Endothelial cell of umbilical vein (primary cell): ENCODE measurements at regions not wholly inside any gene's neighbourhood (a gene's known extent, or its start where the extent isn't known, plus 50 kb on each side); places are given as distances from the start of the nearest gene placed in this dataset.

ENCODE experiments used
- BruUV-seq: library from RNA; stranded (reverse); fragments of 400-500 nt; replicated peaks from 2 replicates; lab custom pipeline; 2021; lab: Mats Ljungman, UMichigan
- CTCF ChIA-PET: fragments of 300-600, 350-600 bp; sonication (Branson Sonifier 250); formaldehyde crosslinking; loops from one replicate; lab custom pipeline; 2021; ENCODE audit warnings: antibody characterized with exemption, inconsistent platforms; lab: Charles Lee
- POLR2A ChIA-PET: fragments of 300-600, 350-600 bp; sonication (Branson Sonifier 250); formaldehyde crosslinking; loops from one replicate; lab custom pipeline; 2021; ENCODE audit warnings: antibody characterized with exemption, inconsistent platforms; lab: Charles Lee
- DNase-seq: peaks from one replicate; pipeline ENCODE4 v3.0.0-alpha.2; 2011; ENCODE audit warnings: low read depth, low spot score
- FAIRE-seq: peaks from 2 replicates; lab custom pipeline; 2011; peaks lifted over from hg19 to GRCh38; lab: Jason Lieb, UNC
- H2AFZ ChIP-seq: 2 replicates; pipeline ENCODE4 v1.6.0; 2012; ENCODE audit warnings: low read depth, low read length, control low read depth, inconsistent platforms
- H3K27ac ChIP-seq: 2 replicates; pipeline ENCODE4 v1.5.1; 2011; ENCODE audit warnings: low read depth, mild to moderate bottlenecking, control low read depth, low read length, moderate library complexity; ENCODE audit not compliant: insufficient read depth
- H3K27me3 ChIP-seq, 2 experiments: 2 replicates each; pipeline versions ENCODE4 v1.6.0 to v1.6.1; 2011; ENCODE audit warnings: low read length in 2 of 2, mixed read lengths in 1 of 2; ENCODE audit not compliant: control insufficient read depth in 2 of 2, insufficient read depth in 2 of 2
- H3K36me3 ChIP-seq, 2 experiments: 2 replicates in 1 of 2; 3 replicates in 1 of 2; pipeline ENCODE4 v1.5.1; 2011; ENCODE audit warnings: low read length in 2 of 2, mild to moderate bottlenecking in 1 of 2, moderate library complexity in 1 of 2; ENCODE audit not compliant: control insufficient read depth in 2 of 2, insufficient read depth in 2 of 2; ENCODE audit errors: extremely low read depth in 1 of 2
- H3K4me1 ChIP-seq: 3 replicates; pipeline ENCODE4 v1.5.1; 2011; ENCODE audit warnings: mild to moderate bottlenecking, low read length; ENCODE audit not compliant: control insufficient read depth, insufficient read depth; ENCODE audit errors: extremely low read depth
- H3K4me2 ChIP-seq: 2 replicates; pipeline ENCODE4 v1.6.1; 2011; ENCODE audit warnings: low read length, control low read depth, mixed read lengths; ENCODE audit not compliant: insufficient read depth
- H3K4me3 ChIP-seq, 3 experiments: fragments of 200-600 bp in 1 of 3; sonication (generic), shearing (Covaris generic) in 1 of 3; replicated peaks in 1 of 3; 2 replicates each; pipeline ENCODE4 v1.5.1; 2011 to 2016; ENCODE audit warnings: control low read depth in 3 of 3, low read length in 3 of 3, mild to moderate bottlenecking in 2 of 3, inconsistent platforms in 1 of 3, low read depth in 1 of 3, moderate library complexity in 1 of 3; ENCODE audit not compliant: insufficient read depth in 1 of 3
- H3K79me2 ChIP-seq: 2 replicates; pipeline ENCODE4 v1.6.0; 2012; ENCODE audit warnings: low read length, inconsistent platforms; ENCODE audit not compliant: control insufficient read depth, insufficient read depth
- H3K9ac ChIP-seq: replicated peaks from 2 replicates; pipeline ENCODE3; 2011; ENCODE audit warnings: low read length, control low read depth; ENCODE audit not compliant: insufficient read depth; ENCODE audit errors: extremely low read depth
- H3K9me1 ChIP-seq: replicated peaks from 3 replicates; pipeline ENCODE4 v1.6.0; 2011; ENCODE audit warnings: mild to moderate bottlenecking, low read length; ENCODE audit not compliant: control insufficient read depth, insufficient read depth; ENCODE audit errors: extremely low read depth
- H3K9me3 ChIP-seq: replicated peaks from 2 replicates; pipeline ENCODE4 v1.5.1; 2012; ENCODE audit warnings: low read length, inconsistent platforms; ENCODE audit not compliant: control insufficient read depth, insufficient read depth
- H4K20me1 ChIP-seq: replicated peaks from 2 replicates; pipeline ENCODE3; 2011; ENCODE audit warnings: mild to moderate bottlenecking, low read length; ENCODE audit not compliant: control insufficient read depth, insufficient read depth; ENCODE audit errors: extremely low read depth
- EZH2 ChIP-seq: IDR thresholded peaks from 2 replicates; pipeline ENCODE4 v1.6.1; 2012; ENCODE audit warnings: borderline replicate concordance, low read depth, mild to moderate bottlenecking, moderate library complexity, low read length, inconsistent platforms; ENCODE audit not compliant: severe bottlenecking
- FOS ChIP-seq: IDR thresholded peaks from 2 replicates; pipeline ENCODE4 v1.6.1; 2011; ENCODE audit warnings: mild to moderate bottlenecking, low read length, moderate library complexity, borderline replicate concordance; ENCODE audit not compliant: insufficient read depth
- GATA2 ChIP-seq: IDR thresholded peaks from 2 replicates; pipeline ENCODE4 v1.7.0; 2011; ENCODE audit warnings: low read depth, mild to moderate bottlenecking, moderate library complexity, mixed read lengths, low read length; ENCODE audit not compliant: insufficient read length, insufficient read depth
- JUN ChIP-seq: IDR thresholded peaks from 2 replicates; pipeline ENCODE4 v1.6.1; 2011; ENCODE audit warnings: borderline replicate concordance, low read depth; ENCODE audit not compliant: insufficient read length, insufficient read depth
- MYC ChIP-seq: IDR thresholded peaks from one replicate; pipeline ENCODE4 v1.6.1; 2011; ENCODE audit warnings: mild to moderate bottlenecking, low read depth, low read length
- POLR2A ChIP-seq: IDR thresholded peaks from 2 replicates; pipeline ENCODE4 v1.6.1; 2012; ENCODE audit warnings: low read depth, mild to moderate bottlenecking, control low read depth, low read length
- POLR2AphosphoS5 ChIP-seq: IDR thresholded peaks from 2 replicates; pipeline ENCODE4 v1.6.1; 2012; ENCODE audit warnings: low read depth, mild to moderate bottlenecking, control low read depth, low read length, moderate library complexity; ENCODE audit not compliant: insufficient read depth
- dilution Hi-C: fragments of 300-500 bp; cut with MboI; formaldehyde crosslinking; loops from one replicate; pipeline ENCODE4 v1.15.0; 2019; ENCODE audit warnings: low sequenced_read_pairs; ENCODE audit not compliant: extremely low pct_ligation_motif_present
- intact Hi-C: fragments of 100-400 bp; cut with micrococcal nuclease; formaldehyde crosslinking; loops from one replicate; pipeline ENCODE4 v1.10.0; 2022
- TF ChIP-seq, protein P1 (sequence below), 2 donors: IDR thresholded peaks; 1 replicate in 1 of 2; 2 replicates in 1 of 2; pipeline ENCODE4 v1.5.1; 2011; ENCODE audit warnings: low read length in 2 of 2, mild to moderate bottlenecking in 2 of 2, moderate library complexity in 2 of 2, control low read depth in 1 of 2, inconsistent platforms in 1 of 2, low read depth in 1 of 2; ENCODE audit not compliant: insufficient read depth in 1 of 2; ENCODE audit errors: extremely low read depth in 1 of 2
- TF ChIP-seq, protein P2 (sequence below): IDR thresholded peaks from 2 replicates; pipeline ENCODE4 v1.6.1; 2011; ENCODE audit not compliant: insufficient read depth, insufficient read length

DNA sequence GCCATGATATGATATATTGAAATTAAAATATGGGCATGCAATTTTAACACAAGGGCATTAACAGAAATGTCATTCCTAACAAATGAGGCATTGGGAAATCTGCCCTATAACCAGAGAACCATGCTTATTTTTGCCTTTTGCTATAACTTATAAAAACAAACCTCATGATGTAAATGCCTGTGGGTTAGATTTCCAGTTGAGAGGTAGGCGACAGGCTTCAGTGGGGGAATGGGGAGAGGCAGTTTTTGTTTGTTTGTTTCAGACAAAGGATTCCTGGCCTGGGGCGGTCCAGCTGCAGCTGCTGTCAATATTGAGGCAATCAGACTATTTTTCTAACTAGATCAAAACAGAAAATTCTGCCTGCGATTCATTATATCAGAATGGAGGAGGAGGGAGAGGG lies 490.4 kb upstream of the CFAP20DC start:
- H3K4me3 ChIP-seq = no peak overlapping the region
- H3K9me1 ChIP-seq = no peaks in the 10 kb centered on the region
- H3K9ac ChIP-seq = no peak overlapping the region
- no peaks in the 10 kb centered on the region for H3K4me1 ChIP-seq
- no peaks in the 10 kb centered on the region for H3K79me2 ChIP-seq
- intact Hi-C loops = no loop called here
- no peaks in the 10 kb centered on the region for H4K20me1 ChIP-seq
- H3K4me2 ChIP-seq = no peak overlapping the region
- H3K27me3 ChIP-seq = no peaks in the 10 kb centered on the region
- no peaks in the 10 kb centered on the region for H3K36me3 ChIP-seq
- TF ChIP-seq POLR2A (no peak), POLR2AphosphoS5 (no peak), JUN (no peak), MYC (no peak), FOS (no peak)
- TF ChIP-seq, protein P1, sequence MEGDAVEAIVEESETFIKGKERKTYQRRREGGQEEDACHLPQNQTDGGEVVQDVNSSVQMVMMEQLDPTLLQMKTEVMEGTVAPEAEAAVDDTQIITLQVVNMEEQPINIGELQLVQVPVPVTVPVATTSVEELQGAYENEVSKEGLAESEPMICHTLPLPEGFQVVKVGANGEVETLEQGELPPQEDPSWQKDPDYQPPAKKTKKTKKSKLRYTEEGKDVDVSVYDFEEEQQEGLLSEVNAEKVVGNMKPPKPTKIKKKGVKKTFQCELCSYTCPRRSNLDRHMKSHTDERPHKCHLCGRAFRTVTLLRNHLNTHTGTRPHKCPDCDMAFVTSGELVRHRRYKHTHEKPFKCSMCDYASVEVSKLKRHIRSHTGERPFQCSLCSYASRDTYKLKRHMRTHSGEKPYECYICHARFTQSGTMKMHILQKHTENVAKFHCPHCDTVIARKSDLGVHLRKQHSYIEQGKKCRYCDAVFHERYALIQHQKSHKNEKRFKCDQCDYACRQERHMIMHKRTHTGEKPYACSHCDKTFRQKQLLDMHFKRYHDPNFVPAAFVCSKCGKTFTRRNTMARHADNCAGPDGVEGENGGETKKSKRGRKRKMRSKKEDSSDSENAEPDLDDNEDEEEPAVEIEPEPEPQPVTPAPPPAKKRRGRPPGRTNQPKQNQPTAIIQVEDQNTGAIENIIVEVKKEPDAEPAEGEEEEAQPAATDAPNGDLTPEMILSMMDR (IDR thresholded peaks at IDR 0.05; ENCODE audit: extremely low read depth in 1 of 2, insufficient read depth in 1 of 2, low read depth in 1 of 2, low read length in 2 of 2) = no peak
- dilution Hi-C loops = no loop called here
- BruUV-seq = no TSS peak
- ChIA-PET POLR2A (no interaction called here), CTCF (no interaction called here)
- no peak overlapping the region for H2AFZ ChIP-seq
- H3K9me3 ChIP-seq = no peaks in the 10 kb centered on the region
- no peak overlapping the region for H3K27ac ChIP-seq
- FAIRE-seq (no peak), DNase-seq (no peak)

DNA sequence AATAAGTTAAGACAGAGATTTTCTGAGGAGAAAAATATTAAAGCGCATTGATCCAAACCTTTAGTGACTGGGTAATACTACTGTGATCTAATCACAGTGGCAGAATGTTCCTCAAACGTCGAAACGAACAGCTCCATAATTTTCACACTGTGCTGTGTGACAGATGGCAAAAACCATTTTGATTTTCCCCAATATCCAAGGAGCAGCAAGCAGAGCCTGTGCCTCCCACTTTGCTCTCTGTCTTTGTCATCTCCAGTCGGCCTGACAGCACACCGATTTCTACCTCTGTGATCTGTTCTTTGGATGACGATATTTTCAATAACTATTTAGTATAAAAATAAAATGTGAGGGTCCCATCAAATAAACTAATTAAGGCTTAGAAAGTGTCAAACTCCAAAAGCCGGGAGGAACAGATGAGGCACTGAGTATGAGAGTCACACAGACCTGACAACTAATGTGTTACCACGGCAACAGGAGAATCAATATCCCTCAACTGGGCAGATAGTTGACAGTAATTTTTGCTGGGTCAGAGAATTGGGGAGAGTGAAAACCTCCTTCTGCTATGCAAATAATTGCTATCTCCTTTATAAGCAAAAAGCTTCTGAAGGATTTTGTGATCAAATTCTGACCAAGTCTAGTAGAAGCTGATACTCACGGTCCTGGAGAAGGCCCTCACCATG lies 489.1 kb upstream of the CFAP20DC start:
- Histone ChIP-seq H3K9me3 (no peaks in the 10 kb centered on the region), H3K27me3 (no peaks in the 10 kb centered on the region), H3K9ac (no peak overlapping the region), H3K9me1 (no peaks in the 10 kb centered on the region), H3K27ac (no peak overlapping the region), H4K20me1 (no peaks in the 10 kb centered on the region), H2AFZ (no peak overlapping the region), H3K4me2 (no peak overlapping the region), H3K4me3 (no peak overlapping the region), H3K36me3 (no peaks in the 10 kb centered on the region), H3K79me2 (no peaks in the 10 kb centered on the region), H3K4me1 (no peaks in the 10 kb centered on the region)
- POLR2A ChIA-PET = no interaction called here
- intact Hi-C loops = no loop called here
- FAIRE-seq (no peak), DNase-seq (no peak)
- dilution Hi-C loops = no loop called here
- no TSS peak for BruUV-seq
- CTCF ChIA-PET = no interaction called here
- TF ChIP-seq, protein P1 (IDR thresholded peaks at IDR 0.05; ENCODE audit: extremely low read depth in 1 of 2, insufficient read depth in 1 of 2, low read depth in 1 of 2, low read length in 2 of 2) = no peak
- TF ChIP-seq GATA2 (no peak), FOS (no peak), POLR2A (no peak), EZH2 (no peak), MYC (no peak), POLR2AphosphoS5 (no peak), JUN (no peak)
- TF ChIP-seq, protein P2, sequence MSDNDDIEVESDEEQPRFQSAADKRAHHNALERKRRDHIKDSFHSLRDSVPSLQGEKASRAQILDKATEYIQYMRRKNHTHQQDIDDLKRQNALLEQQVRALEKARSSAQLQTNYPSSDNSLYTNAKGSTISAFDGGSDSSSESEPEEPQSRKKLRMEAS = no peak
